K562 (cell line): ENCODE measurements at regions not wholly inside any gene's neighbourhood (a gene's known extent, or its start where the extent isn't known, plus 50 kb on each side); places are given as distances from the start of the nearest gene placed in this dataset.

ENCODE experiments used
- ATAC-seq: fragments of 200-7000 bp; cut with Tn5 transposase; 3 replicates; pipeline ENCODE4 v1.9.1; 2020; ENCODE audit warnings: moderate library complexity
- BruUV-seq: library from RNA; stranded (reverse); fragments of 400-500 nt; replicated peaks from 2 replicates; lab custom pipeline; 2021; lab: Mats Ljungman, UMichigan
- CTCF ChIA-PET: fragments of 300-600 bp; formaldehyde crosslinking; extraction: SDS; loops from one replicate; lab custom pipeline; 2021; ENCODE audit warnings: low intra/inter-chr PET ratio; lab: Yijun Ruan, JAX
- POLR2A ChIA-PET: fragments of 300-600, 350-650 bp; sonication (Branson Sonifier 250); formaldehyde crosslinking; extraction: SDS; loops from one replicate; lab custom pipeline; 2021; ENCODE audit warnings: antibody characterized with exemption, inconsistent platforms; lab: Yijun Ruan, JAX
- DNase-seq, 4 experiments: peaks; one replicate each; pipeline versions ENCODE4 v3.0.0 to v3.0.0-alpha.2; 2011 to 2018; ENCODE audit warnings: low spot score in 3 of 4, mixed read lengths in 3 of 4; ENCODE audit errors: extremely low read depth in 1 of 4
- FAIRE-seq: peaks from 2 replicates; lab custom pipeline; 2011; peaks lifted over from hg19 to GRCh38; lab: Jason Lieb, UNC
- H2AFZ ChIP-seq: 2 replicates; pipeline ENCODE4 v1.6.0; 2011; ENCODE audit warnings: low read depth, low read length, control low read depth, inconsistent platforms
- H3K27ac ChIP-seq: fragments of 200-600 bp; 3 replicates; pipeline ENCODE4 v1.8.0; 2011; ENCODE audit warnings: low read depth, mild to moderate bottlenecking, control low read depth, inconsistent platforms, low read length, moderate library complexity, mixed read lengths; ENCODE audit errors: extremely low read depth
- H3K27me3 ChIP-seq, 2 experiments: fragments of 300-600 bp in 1 of 2; 2 replicates in 1 of 2; 3 replicates in 1 of 2; pipeline versions ENCODE4 v1.6.0 to v1.8.0; 2011; ENCODE audit warnings: inconsistent platforms in 2 of 2, low read length in 2 of 2, mild to moderate bottlenecking in 1 of 2, mixed read lengths in 1 of 2, moderate library complexity in 1 of 2; ENCODE audit not compliant: control insufficient read depth in 2 of 2, insufficient read depth in 2 of 2
- H3K36me3 ChIP-seq: fragments of 300-600 bp; 3 replicates; pipeline ENCODE4 v1.8.0; 2011; ENCODE audit warnings: mild to moderate bottlenecking, low read length, inconsistent platforms; ENCODE audit not compliant: control insufficient read depth, insufficient read depth
- H3K4me1 ChIP-seq, 2 experiments: fragments of 200-600 bp in 1 of 2; replicated peaks in 1 of 2; 2 replicates in 1 of 2; 3 replicates in 1 of 2; pipeline versions ENCODE4 v1.5.1 to v1.8.0; 2011; ENCODE audit warnings: inconsistent platforms in 2 of 2, low read length in 2 of 2, mild to moderate bottlenecking in 1 of 2, mixed read lengths in 1 of 2, moderate library complexity in 1 of 2; ENCODE audit not compliant: control insufficient read depth in 2 of 2, insufficient read depth in 2 of 2
- H3K4me2 ChIP-seq: 2 replicates; pipeline ENCODE4 v1.6.1; 2011; ENCODE audit warnings: low read length, control low read depth, inconsistent platforms, mixed read lengths; ENCODE audit not compliant: insufficient read depth
- H3K4me3 ChIP-seq: fragments of 200-600 bp; sonication (generic), shearing (Covaris generic); 2 replicates; pipeline ENCODE4 v1.5.1; 2016; ENCODE audit warnings: control low read depth, inconsistent platforms
- H3K79me2 ChIP-seq: fragments of 200-600 bp; 3 replicates; pipeline ENCODE4 v1.8.0; 2011; ENCODE audit warnings: low read length, inconsistent platforms; ENCODE audit not compliant: control insufficient read depth, insufficient read depth
- H3K9ac ChIP-seq, 2 experiments: 2 replicates each; pipeline versions ENCODE4 v1.6.0 to v1.6.1; 2011; ENCODE audit warnings: low read depth in 2 of 2, low read length in 2 of 2, control low read depth in 1 of 2, inconsistent platforms in 1 of 2, mild to moderate bottlenecking in 1 of 2, mixed read lengths in 1 of 2; ENCODE audit not compliant: insufficient read depth in 1 of 2
- H3K9me1 ChIP-seq: one replicate; pipeline ENCODE4 v1.6.0; 2011; ENCODE audit warnings: inconsistent platforms, mild to moderate bottlenecking, low read length, moderate library complexity; ENCODE audit not compliant: control insufficient read depth, insufficient read depth
- H3K9me3 ChIP-seq: replicated peaks from 2 replicates; pipeline ENCODE4 v1.5.1; 2011; ENCODE audit warnings: low read depth, low read length, inconsistent platforms; ENCODE audit not compliant: control insufficient read depth, insufficient read depth
- H4K20me1 ChIP-seq: replicated peaks from 2 replicates; pipeline ENCODE4 v1.6.1; 2011; ENCODE audit warnings: low read length, inconsistent platforms, mixed read lengths; ENCODE audit not compliant: control insufficient read depth, insufficient read depth
- AFF1 ChIP-seq, 2 experiments: fragments of 450-650 bp; IDR thresholded peaks; 2 replicates each; pipeline ENCODE4 v1.6.1; 2018; ENCODE audit warnings: mild to moderate bottlenecking in 2 of 2, low read depth in 1 of 2; ENCODE audit not compliant: partially characterized antibody in 2 of 2
- BACH1 ChIP-seq: fragments of 200-800 bp; sonication (Bioruptor generic); IDR thresholded peaks from 2 replicates; pipeline ENCODE4 v1.6.1; 2016; ENCODE audit warnings: missing genetic modification characterization, missing compliant biosample characterization
- ELF1 ChIP-seq: fragments of 200-800 bp; sonication (Bioruptor generic); IDR thresholded peaks from 2 replicates; pipeline ENCODE4 v1.6.1; 2016; ENCODE audit warnings: missing genetic modification characterization, missing compliant biosample characterization
- FOXA3 ChIP-seq, 2 experiments: fragments of 450-650 bp in 1 of 2; sonication (generic) in 1 of 2; formaldehyde crosslinking; IDR thresholded peaks in 1 of 2; conservative IDR thresholded peaks in 1 of 2; 2 replicates each; pipeline versions ENCODE4 v1.4.0 to v1.8.0; 2020 to 2022; ENCODE audit warnings: mild to moderate bottlenecking in 2 of 2, missing genetic modification reagents in 1 of 2
- HNRNPH1 ChIP-seq: fragments of 200-400 bp; formaldehyde crosslinking; optimal IDR thresholded peaks from 2 replicates; pipeline ENCODE3; 2017; ENCODE audit warnings: low read depth, mild to moderate bottlenecking, low read length, moderate library complexity
- MCM5 ChIP-seq: fragments of 450-650 bp; IDR thresholded peaks from 2 replicates; pipeline ENCODE4 v1.6.1; 2016; ENCODE audit warnings: low read depth
- SAFB2 ChIP-seq: fragments of 200-400 bp; formaldehyde crosslinking; IDR thresholded peaks from 2 replicates; pipeline ENCODE4 v1.6.1; 2018; ENCODE audit warnings: borderline replicate concordance, low read length, low read depth, moderate library complexity; ENCODE audit not compliant: severe bottlenecking
- SP1 ChIP-seq: sonication (generic); formaldehyde crosslinking; IDR thresholded peaks from 2 replicates; pipeline ENCODE4 v1.8.1; 2022; ENCODE audit warnings: mild to moderate bottlenecking, missing genetic modification reagents
- SREBF2 ChIP-seq: sonication (generic); formaldehyde crosslinking; IDR thresholded peaks from 2 replicates; pipeline ENCODE4 v1.4.0; 2020; ENCODE audit warnings: mild to moderate bottlenecking, missing genetic modification reagents
- SUPT5H ChIP-seq: fragments of 450-650 bp; IDR thresholded peaks from 2 replicates; pipeline ENCODE4 v1.6.1; 2016
- THAP12 ChIP-seq: fragments of 250-450 bp; sonication (Bioruptor Pico); IDR thresholded peaks from 2 replicates; pipeline ENCODE4 v1.9.0; 2021; ENCODE audit warnings: mild to moderate bottlenecking, inconsistent platforms
- ZMIZ1 ChIP-seq, 2 experiments: fragments of 150-350 bp in 1 of 2; IDR thresholded peaks; 2 replicates each; pipeline ENCODE4 v1.6.1; 2012 to 2016; ENCODE audit warnings: low read depth in 2 of 2, low read length in 2 of 2, mild to moderate bottlenecking in 1 of 2, moderate library complexity in 1 of 2
- ZNF282 ChIP-seq: sonication (generic); formaldehyde crosslinking; IDR thresholded peaks from 2 replicates; pipeline ENCODE4 v1.8.1; 2023; ENCODE audit warnings: missing genetic modification reagents
- ZNF316 ChIP-seq: fragments of 450-650 bp; IDR thresholded peaks from 2 replicates; pipeline ENCODE4 v1.6.1; 2016
- ZSCAN32 ChIP-seq: fragments of 450-650 bp; formaldehyde crosslinking; IDR thresholded peaks from 2 replicates; pipeline ENCODE4 v1.4.0; 2020; ENCODE audit warnings: mild to moderate bottlenecking, moderate library complexity
- WGBS: fragments of 100-300 bp; shearing (Covaris generic); methylation state at CpG from one replicate; pipeline ENCODE4 v1.1.6; 2016; ENCODE audit warnings: low coverage, mixed read lengths; ENCODE audit not compliant: insufficient coverage; ENCODE audit errors: missing lambda C conversion rate; 5-methylcytosine and 5-hydroxymethylcytosine counted together
- in situ Hi-C: fragments of 300-500 bp; cut with MboI; formaldehyde crosslinking; loops from 4 replicates; pipeline ENCODE4 v1.15.0; 2018; ENCODE audit warnings: inconsistent platforms, mixed read lengths
- intact Hi-C: fragments of 100-400 bp; cut with micrococcal nuclease; formaldehyde crosslinking; loops from 2 replicates; pipeline ENCODE4 v1.14.2; 2022

DNA sequence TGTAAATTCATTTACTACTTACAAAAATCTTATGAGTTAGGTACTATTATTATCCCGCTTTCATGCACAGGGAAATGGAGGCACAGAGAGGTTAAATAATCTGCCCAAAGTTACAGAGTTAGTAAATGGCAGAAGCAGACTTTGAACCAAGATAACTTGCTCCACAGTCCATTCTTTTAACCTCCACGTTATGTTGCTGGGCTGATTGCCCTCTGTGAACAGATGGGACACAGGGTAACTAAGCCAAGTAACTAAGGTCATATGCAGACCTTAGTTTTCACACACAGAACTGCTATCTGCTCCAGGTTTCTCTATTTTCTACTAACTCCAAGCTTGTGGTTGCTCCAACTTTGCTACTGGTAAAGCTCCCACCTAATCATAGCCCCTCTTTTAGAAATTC, 147.1 kb upstream of the IFNG-AS1 start:
- WGBS = 0% methylated on average over 2 of the region's 2 CpGs
- H3K27me3 ChIP-seq = no peaks in the 10 kb centered on the region
- in situ Hi-C loops (no loop called here), intact Hi-C loops (no loop called here)
- H4K20me1 ChIP-seq = no peaks in the 10 kb centered on the region
- POLR2A ChIA-PET = no interaction called here
- ATAC-seq (no peak), FAIRE-seq (no peak), DNase-seq (no peak)
- no peak overlapping the region for H3K4me2 ChIP-seq
- no TSS peak for BruUV-seq
- H2AFZ ChIP-seq = no peak overlapping the region
- H3K4me1 ChIP-seq = no peaks in the 10 kb centered on the region
- no peaks in the 10 kb centered on the region for H3K79me2 ChIP-seq
- H3K9ac ChIP-seq = no peak overlapping the region
- no peak overlapping the region for H3K27ac ChIP-seq
- no peak overlapping the region for H3K4me3 ChIP-seq
- CTCF ChIA-PET = no interaction called here
- no peaks in the 10 kb centered on the region for H3K36me3 ChIP-seq
- H3K9me3 ChIP-seq = no peaks in the 10 kb centered on the region
- no peaks in the 10 kb centered on the region for H3K9me1 ChIP-seq
- TF ChIP-seq SREBF2 (CRISPR knock-in tag) (no peak), ZSCAN32 (no peak), SUPT5H (no peak), ZNF282 (no peak), HNRNPH1 (no peak), AFF1 (IDR thresholded peaks at IDR 0.05; ENCODE audit: low read depth in 1 of 2, partially characterized antibody in 2 of 2) (no peak), BACH1 (tag) (no peak), ZMIZ1 (IDR thresholded peaks at IDR 0.05; ENCODE audit: low read depth in 2 of 2, low read length in 2 of 2) (no peak), FOXA3 (CRISPR knock-in tag; conservative IDR thresholded peaks at IDR 0.05 in 1 of 2, IDR thresholded peaks at IDR 0.05 in 1 of 2) (no peak), SAFB2 (no peak), THAP12 (CRISPR knock-in tag) (no peak), ELF1 (no peak), ZNF316 (no peak), SP1 (CRISPR knock-in tag) (no peak), MCM5 (no peak)
